ENCODE measurements at regions not wholly inside any gene's neighbourhood (a gene's known extent, or its start where the extent isn't known, plus 50 kb on each side); places are given as distances from the start of the nearest gene placed in this dataset.
A peak's percentile ranks its signal among the peaks of the same experiment; 100 is the strongest.

GRCh38 chr1:193421487-193421886 is 235.1 kb upstream of the B3GALT2 start:
- no peak overlapping the region for H3K4me3 ChIP-seq (ENCODE audit: low read length)
- DNase-seq (ENCODE audit: low read depth) = no peak
- no peak for TF ChIP-seq CTCF (conservative IDR thresholded peaks at IDR 0.05; ENCODE audit: low read length)

- DNase-seq (ENCODE audit: low read depth) = no peak
- no peak overlapping the region for H3K4me3 ChIP-seq (ENCODE audit: low read length)
- TF ChIP-seq CTCF (conservative IDR thresholded peaks at IDR 0.05; ENCODE audit: low read length) = no peak
Measured at GRCh38 chr1:193419295-193419694, 232.9 kb upstream of the B3GALT2 start.

GRCh38 chr1:193418745-193419058 is 232.3 kb upstream of the B3GALT2 start:
- no peak for DNase-seq (ENCODE audit: low read depth)
- H3K4me3 ChIP-seq (ENCODE audit: low read length) = peak overlapping the region; percentile 49
- TF ChIP-seq CTCF (conservative IDR thresholded peaks at IDR 0.05; ENCODE audit: low read length) = no peak

GRCh38 chr1:193417945-193418744 is 231.7 kb upstream of the B3GALT2 start:
- peak overlapping the region; percentile 49 for H3K4me3 ChIP-seq (ENCODE audit: low read length)
- DNase-seq (ENCODE audit: low read depth) = peak; percentile 29
- no peak for TF ChIP-seq CTCF (conservative IDR thresholded peaks at IDR 0.05; ENCODE audit: low read length)

- peak; percentile 19 for DNase-seq (ENCODE audit: low read depth)
- no peak for TF ChIP-seq CTCF (conservative IDR thresholded peaks at IDR 0.05; ENCODE audit: low read length)
- H3K4me3 ChIP-seq (ENCODE audit: low read length) = no peak overlapping the region
Measured at GRCh38 chr1:193417403-193417802, 231.0 kb upstream of the B3GALT2 start.

- H3K4me3 ChIP-seq (ENCODE audit: low read length) = no peak overlapping the region
- no peak for DNase-seq (ENCODE audit: low read depth)
- no peak for TF ChIP-seq CTCF (conservative IDR thresholded peaks at IDR 0.05; ENCODE audit: low read length)
Measured at GRCh38 chr1:193416226-193417024, 230.0 kb upstream of the B3GALT2 start.

- no peak for TF ChIP-seq CTCF (conservative IDR thresholded peaks at IDR 0.05; ENCODE audit: low read length)
- no peak overlapping the region for H3K4me3 ChIP-seq (ENCODE audit: low read length)
- DNase-seq (ENCODE audit: low read depth) = no peak
Measured at GRCh38 chr1:193415256-193415655, 228.8 kb upstream of the B3GALT2 start.
